HT1080 (cell line): ENCODE measurements at regions not wholly inside any gene's neighbourhood (a gene's known extent, or its start where the extent isn't known, plus 50 kb on each side); places are given as distances from the start of the nearest gene placed in this dataset.

Experiments
- DNase-seq: peaks from one replicate; pipeline ENCODE4 v3.0.0-alpha.2; 2015; ENCODE audit warnings: low read depth

GRCh38 chr13:74871369-74872070, 610.4 kb downstream of the TBC1D4 start:
- peak; percentile 6 for DNase-seq

GRCh38 chr13:74870865-74871264, 611.1 kb downstream of the TBC1D4 start:
- DNase-seq, result no peak

GRCh38 chr13:74869846-74870245, 612.1 kb downstream of the TBC1D4 start:
- DNase-seq, result peak; percentile 32

GRCh38 chr13:74868049-74868448, 613.9 kb downstream of the TBC1D4 start:
- DNase-seq, result peak; percentile 38

GRCh38 chr13:74867460-74867859, 614.5 kb downstream of the TBC1D4 start:
- peak; percentile 4 for DNase-seq

- no peak for DNase-seq
These were observed 615.9 kb downstream of the TBC1D4 start for GRCh38 chr13:74866101-74866500.

- no peak for DNase-seq
These were observed 616.3 kb downstream of the TBC1D4 start for GRCh38 chr13:74865656-74866055.

- DNase-seq, result no peak
These were observed 621.2 kb downstream of the TBC1D4 start for GRCh38 chr13:74860789-74861188.

GRCh38 chr13:74850893-74851292, 631.1 kb downstream of the TBC1D4 start:
- no peak for DNase-seq

GRCh38 chr13:74847966-74848365, 634.0 kb downstream of the TBC1D4 start:
- no peak for DNase-seq

- no peak for DNase-seq
These were observed 636.2 kb downstream of the TBC1D4 start for GRCh38 chr13:74845806-74846205.

GRCh38 chr13:74841651-74842050, 640.3 kb downstream of the TBC1D4 start:
- DNase-seq, result no peak

- DNase-seq, result no peak
These were observed 640.8 kb downstream of the TBC1D4 start for GRCh38 chr13:74841123-74841522.

GRCh38 chr13:74839656-74840055, 642.3 kb downstream of the TBC1D4 start:
- DNase-seq, result peak; percentile 39

GRCh38 chr13:74838096-74838495, 643.9 kb downstream of the TBC1D4 start:
- no peak for DNase-seq

GRCh38 chr13:74836628-74837027, 645.3 kb downstream of the TBC1D4 start:
- no peak for DNase-seq

GRCh38 chr13:74835579-74835978, 646.4 kb downstream of the TBC1D4 start:
- no peak for DNase-seq

- no peak for DNase-seq
These were observed 656.1 kb downstream of the TBC1D4 start for GRCh38 chr13:74825938-74826246.

- peak; percentile 59 for DNase-seq
These were observed 656.6 kb downstream of the TBC1D4 start for GRCh38 chr13:74825152-74825937.

- DNase-seq, result no peak
These were observed 661.2 kb downstream of the TBC1D4 start for GRCh38 chr13:74820809-74821208.

GRCh38 chr13:74819549-74819948, 662.4 kb downstream of the TBC1D4 start:
- DNase-seq, result peak; percentile 29

GRCh38 chr13:74816737-74817136, 665.2 kb downstream of the TBC1D4 start:
- DNase-seq, result no peak

- DNase-seq, result no peak
These were observed 662.0 kb upstream of the KLF12 start for GRCh38 chr13:74796157-74796556.
